Panc1 (cell line): ENCODE measurements at regions not wholly inside any gene's neighbourhood (a gene's known extent, or its start where the extent isn't known, plus 50 kb on each side); places are given as distances from the start of the nearest gene placed in this dataset.
"Not testable (repeated sequence)": the region's sequence is repeated elsewhere in the genome, so short reads cannot be mapped to it uniquely, and the experiment has no call there.

Source experiments
- ATAC-seq: fragments of 200-7000 bp; cut with Tn5 transposase; 2 replicates; pipeline ENCODE4 v1.9.1; 2020; ENCODE audit warnings: mild to moderate bottlenecking, moderate library complexity
- BruUV-seq: library from RNA; stranded (reverse); fragments of 400-500 nt; replicated peaks from 2 replicates; lab custom pipeline; 2021; lab: Mats Ljungman, UMichigan
- CTCF ChIA-PET: fragments of 300-600 bp; sonication (Branson Sonifier 250); formaldehyde crosslinking; loops from one replicate; lab custom pipeline; 2022; ENCODE audit warnings: antibody characterized with exemption; lab: Charles Lee
- POLR2A ChIA-PET: fragments of 300-600 bp; sonication (Branson Sonifier 250); formaldehyde crosslinking; loops from one replicate; lab custom pipeline; 2022; ENCODE audit warnings: antibody characterized with exemption; lab: Charles Lee
- DNase-seq: peaks from one replicate; pipeline ENCODE4 v3.0.0-alpha.2; 2010; ENCODE audit warnings: low read depth, low spot score
- H3K27ac ChIP-seq: 2 replicates; pipeline ENCODE4 v1.5.1; 2011; ENCODE audit warnings: mild to moderate bottlenecking, low read length, inconsistent platforms
- H3K27me3 ChIP-seq: fragments of 200-500 bp; sonication (Bioruptor generic); 2 replicates; pipeline ENCODE4 v1.6.0; 2014; ENCODE audit warnings: low read length, inconsistent platforms; ENCODE audit not compliant: control insufficient read depth, insufficient read depth
- H3K36me3 ChIP-seq: fragments of 200-500 bp; sonication (Bioruptor generic); 2 replicates; pipeline ENCODE4 v1.5.1; 2014; ENCODE audit warnings: inconsistent platforms, mild to moderate bottlenecking, low read length, moderate library complexity; ENCODE audit not compliant: control insufficient read depth, insufficient read depth
- H3K4me1 ChIP-seq: 2 replicates; pipeline ENCODE4 v1.5.1; 2011; ENCODE audit warnings: inconsistent platforms, mild to moderate bottlenecking, low read length, moderate library complexity; ENCODE audit not compliant: control insufficient read depth, insufficient read depth
- H3K4me3 ChIP-seq, 2 experiments: 2 replicates each; pipeline ENCODE4 v1.5.1; 2011 to 2012; ENCODE audit warnings: low read depth in 2 of 2, low read length in 2 of 2, mild to moderate bottlenecking in 2 of 2, inconsistent platforms in 1 of 2, moderate library complexity in 1 of 2
- H3K9me3 ChIP-seq: fragments of 200-500 bp; sonication (Bioruptor generic); 2 replicates; pipeline ENCODE4 v1.5.1; 2014; ENCODE audit warnings: low read depth, mild to moderate bottlenecking, inconsistent platforms, low read length, moderate library complexity; ENCODE audit not compliant: control insufficient read depth, insufficient read depth
- POLR2AphosphoS5 ChIP-seq: IDR thresholded peaks from 2 replicates; pipeline ENCODE4 v1.6.1; 2012; ENCODE audit warnings: mild to moderate bottlenecking, low read depth, low read length, moderate library complexity
- SIN3A ChIP-seq: IDR thresholded peaks from 2 replicates; pipeline ENCODE4 v1.6.1; 2012; ENCODE audit warnings: low read depth, mild to moderate bottlenecking, low read length, moderate library complexity, borderline replicate concordance; ENCODE audit not compliant: insufficient read depth
- TCF7L2 ChIP-seq: IDR thresholded peaks from 2 replicates; pipeline ENCODE4 v1.6.1; 2011; ENCODE audit warnings: mild to moderate bottlenecking, low read depth, low read length, inconsistent platforms
- in situ Hi-C: cut with HindIII; loops from 2 replicates; pipeline ENCODE4 v1.10.0; 2016; ENCODE audit warnings: low sequenced_read_pairs, low pct_unique_long_range_greater_than_20kb
- intact Hi-C: fragments of 100-400 bp; cut with micrococcal nuclease; formaldehyde crosslinking; loops from one replicate; pipeline ENCODE4 v1.10.0; 2022; ENCODE audit not compliant: unreplicated experiment
- TF ChIP-seq, protein P1 (sequence below), 2 experiments: IDR thresholded peaks; 2 replicates each; pipeline ENCODE4 v1.6.1; 2011 to 2012; ENCODE audit warnings: low read depth in 2 of 2, control low read depth in 1 of 2, low read length in 1 of 2, mild to moderate bottlenecking in 1 of 2, moderate library complexity in 1 of 2; ENCODE audit not compliant: insufficient read depth in 1 of 2
- TF ChIP-seq, protein P2 (sequence below): fragments of 450-650 bp; IDR thresholded peaks from 2 replicates; pipeline ENCODE4 v1.5.1; 2017; ENCODE audit warnings: mild to moderate bottlenecking

DNA sequence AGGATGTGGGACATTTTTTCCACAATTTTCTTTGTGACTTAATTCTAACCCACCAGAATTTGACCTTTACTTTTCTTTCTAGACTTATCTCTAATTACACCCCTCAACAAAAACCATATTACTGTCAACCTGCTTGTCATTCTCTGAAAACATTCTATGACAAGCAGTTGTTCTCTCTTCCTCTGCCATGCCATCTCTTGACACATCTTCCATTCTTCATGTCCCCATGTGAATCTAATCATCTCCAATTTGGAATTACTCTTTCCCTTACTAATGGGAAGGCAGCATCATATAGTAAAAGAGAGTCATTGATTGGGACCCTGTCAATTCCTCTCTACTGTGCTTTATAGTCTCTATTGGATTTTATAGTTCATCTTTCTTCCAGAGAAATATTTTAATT lies 61.3 kb upstream of the P2RY1 start:
- Histone ChIP-seq H3K27ac (no peak overlapping the region), H3K4me3 (no peak overlapping the region), H3K9me3 (no peaks in the 10 kb centered on the region), H3K4me1 (no peaks in the 10 kb centered on the region), H3K36me3 (no peaks in the 10 kb centered on the region), H3K27me3 (no peaks in the 10 kb centered on the region)
- POLR2A ChIA-PET: no interaction called here
- no TSS peak for BruUV-seq
- in situ Hi-C loops: no loop called here
- intact Hi-C loops: no loop called here
- no peak for DNase-seq
- ATAC-seq: no peak
- CTCF ChIA-PET: no interaction called here
- TF ChIP-seq TCF7L2: no peak
- TF ChIP-seq, protein P1, sequence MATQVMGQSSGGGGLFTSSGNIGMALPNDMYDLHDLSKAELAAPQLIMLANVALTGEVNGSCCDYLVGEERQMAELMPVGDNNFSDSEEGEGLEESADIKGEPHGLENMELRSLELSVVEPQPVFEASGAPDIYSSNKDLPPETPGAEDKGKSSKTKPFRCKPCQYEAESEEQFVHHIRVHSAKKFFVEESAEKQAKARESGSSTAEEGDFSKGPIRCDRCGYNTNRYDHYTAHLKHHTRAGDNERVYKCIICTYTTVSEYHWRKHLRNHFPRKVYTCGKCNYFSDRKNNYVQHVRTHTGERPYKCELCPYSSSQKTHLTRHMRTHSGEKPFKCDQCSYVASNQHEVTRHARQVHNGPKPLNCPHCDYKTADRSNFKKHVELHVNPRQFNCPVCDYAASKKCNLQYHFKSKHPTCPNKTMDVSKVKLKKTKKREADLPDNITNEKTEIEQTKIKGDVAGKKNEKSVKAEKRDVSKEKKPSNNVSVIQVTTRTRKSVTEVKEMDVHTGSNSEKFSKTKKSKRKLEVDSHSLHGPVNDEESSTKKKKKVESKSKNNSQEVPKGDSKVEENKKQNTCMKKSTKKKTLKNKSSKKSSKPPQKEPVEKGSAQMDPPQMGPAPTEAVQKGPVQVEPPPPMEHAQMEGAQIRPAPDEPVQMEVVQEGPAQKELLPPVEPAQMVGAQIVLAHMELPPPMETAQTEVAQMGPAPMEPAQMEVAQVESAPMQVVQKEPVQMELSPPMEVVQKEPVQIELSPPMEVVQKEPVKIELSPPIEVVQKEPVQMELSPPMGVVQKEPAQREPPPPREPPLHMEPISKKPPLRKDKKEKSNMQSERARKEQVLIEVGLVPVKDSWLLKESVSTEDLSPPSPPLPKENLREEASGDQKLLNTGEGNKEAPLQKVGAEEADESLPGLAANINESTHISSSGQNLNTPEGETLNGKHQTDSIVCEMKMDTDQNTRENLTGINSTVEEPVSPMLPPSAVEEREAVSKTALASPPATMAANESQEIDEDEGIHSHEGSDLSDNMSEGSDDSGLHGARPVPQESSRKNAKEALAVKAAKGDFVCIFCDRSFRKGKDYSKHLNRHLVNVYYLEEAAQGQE (IDR thresholded peaks at IDR 0.05; ENCODE audit: insufficient read depth in 1 of 2, low read depth in 2 of 2, low read length in 1 of 2): no peak
- no peak for TF ChIP-seq POLR2AphosphoS5
- no peak for TF ChIP-seq SIN3A
- TF ChIP-seq, protein P2, sequence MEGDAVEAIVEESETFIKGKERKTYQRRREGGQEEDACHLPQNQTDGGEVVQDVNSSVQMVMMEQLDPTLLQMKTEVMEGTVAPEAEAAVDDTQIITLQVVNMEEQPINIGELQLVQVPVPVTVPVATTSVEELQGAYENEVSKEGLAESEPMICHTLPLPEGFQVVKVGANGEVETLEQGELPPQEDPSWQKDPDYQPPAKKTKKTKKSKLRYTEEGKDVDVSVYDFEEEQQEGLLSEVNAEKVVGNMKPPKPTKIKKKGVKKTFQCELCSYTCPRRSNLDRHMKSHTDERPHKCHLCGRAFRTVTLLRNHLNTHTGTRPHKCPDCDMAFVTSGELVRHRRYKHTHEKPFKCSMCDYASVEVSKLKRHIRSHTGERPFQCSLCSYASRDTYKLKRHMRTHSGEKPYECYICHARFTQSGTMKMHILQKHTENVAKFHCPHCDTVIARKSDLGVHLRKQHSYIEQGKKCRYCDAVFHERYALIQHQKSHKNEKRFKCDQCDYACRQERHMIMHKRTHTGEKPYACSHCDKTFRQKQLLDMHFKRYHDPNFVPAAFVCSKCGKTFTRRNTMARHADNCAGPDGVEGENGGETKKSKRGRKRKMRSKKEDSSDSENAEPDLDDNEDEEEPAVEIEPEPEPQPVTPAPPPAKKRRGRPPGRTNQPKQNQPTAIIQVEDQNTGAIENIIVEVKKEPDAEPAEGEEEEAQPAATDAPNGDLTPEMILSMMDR: no peak

DNA sequence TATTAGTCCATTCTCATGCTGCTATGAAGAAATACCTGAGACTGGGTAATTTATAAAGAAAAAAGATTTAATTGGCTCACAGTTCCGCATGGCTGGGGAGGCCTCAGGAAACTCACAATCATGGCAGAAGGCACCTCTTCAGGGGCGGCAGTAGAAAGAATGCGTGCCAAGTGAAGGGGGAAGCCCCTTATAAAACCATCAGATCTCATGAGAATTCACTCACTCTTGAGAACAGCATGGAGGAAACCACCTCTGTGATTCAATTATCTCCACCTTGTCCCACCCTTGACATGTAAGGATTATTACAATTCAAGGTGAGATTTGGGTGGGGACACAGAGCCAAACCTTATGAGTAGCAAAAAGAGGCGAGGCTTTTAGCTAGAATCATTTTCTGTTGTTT lies 60.7 kb upstream of the P2RY1 start:
- BruUV-seq, H3K4me3 ChIP-seq, H3K4me1 ChIP-seq, ATAC-seq, CTCF ChIA-PET, H3K27ac ChIP-seq, DNase-seq, POLR2A ChIA-PET, in situ Hi-C loops, H3K27me3 ChIP-seq, H3K9me3 ChIP-seq, H3K36me3 ChIP-seq, intact Hi-C loops: not testable (repeated sequence)

DNA sequence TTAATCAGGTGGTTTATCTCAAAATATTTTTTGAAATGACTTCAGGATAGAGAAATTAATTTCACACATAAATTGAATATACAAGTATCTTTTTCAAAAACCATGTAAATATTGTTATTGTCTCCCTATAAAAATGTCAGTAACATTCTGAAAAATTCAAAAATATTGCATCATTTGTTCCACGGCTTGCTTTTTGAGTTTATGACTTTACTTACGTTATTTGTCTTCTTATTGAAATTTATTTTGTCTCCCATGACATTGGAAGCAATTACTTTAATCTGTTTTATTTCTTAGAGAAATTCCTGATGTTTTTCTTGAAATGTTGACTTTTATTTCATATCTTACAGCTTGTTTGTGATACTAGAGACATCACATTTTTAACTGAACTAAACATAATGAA lies 56.9 kb upstream of the P2RY1 start:
- Histone ChIP-seq H3K36me3 (no peaks in the 10 kb centered on the region), H3K4me1 (no peaks in the 10 kb centered on the region), H3K27ac (no peak overlapping the region), H3K4me3 (no peak overlapping the region), H3K9me3 (no peaks in the 10 kb centered on the region), H3K27me3 (no peaks in the 10 kb centered on the region)
- BruUV-seq: no TSS peak
- ChIA-PET CTCF (no interaction called here), POLR2A (no interaction called here)
- intact Hi-C loops: no loop called here
- ATAC-seq: no peak
- in situ Hi-C loops: no loop called here
- TF ChIP-seq, protein P1 (IDR thresholded peaks at IDR 0.05; ENCODE audit: insufficient read depth in 1 of 2, low read depth in 2 of 2, low read length in 1 of 2): no peak
- TF ChIP-seq TCF7L2 (no peak), SIN3A (no peak), POLR2AphosphoS5 (no peak)
- TF ChIP-seq, protein P2: no peak
- no peak for DNase-seq
